IMR-90 (cell line): ENCODE measurements at regions not wholly inside any gene's neighbourhood (a gene's known extent, or its start where the extent isn't known, plus 50 kb on each side); places are given as distances from the start of the nearest gene placed in this dataset.

Experiments used
- ATAC-seq: fragments of 200-7000 bp; cut with Tn5 transposase; 2 replicates; pipeline ENCODE4 v1.9.1; 2020; ENCODE audit warnings: low read depth, mild to moderate bottlenecking, moderate library complexity
- BruUV-seq: library from RNA; stranded (reverse); fragments of 400-500 nt; replicated peaks from 2 replicates; lab custom pipeline; 2021; lab: Mats Ljungman, UMichigan
- CTCF ChIA-PET: fragments of 300-600 bp; formaldehyde crosslinking; extraction: SDS; loops from one replicate; lab custom pipeline; 2021; ENCODE audit warnings: antibody characterized with exemption; lab: Yijun Ruan, JAX
- POLR2A ChIA-PET: fragments of 300-600 bp; sonication (Branson Sonifier 250); formaldehyde crosslinking; loops from one replicate; lab custom pipeline; 2022; ENCODE audit warnings: antibody characterized with exemption; ENCODE audit not compliant: unreplicated experiment; lab: Charles Lee
- DNase-seq: peaks from one replicate; pipeline ENCODE4 v3.0.0; 2013
- H2AFZ ChIP-seq: replicated peaks from 2 replicates; pipeline ENCODE3; 2013; ENCODE audit warnings: low read length, mild to moderate bottlenecking; ENCODE audit not compliant: poor library complexity
- H2AK5ac ChIP-seq: 2 replicates; pipeline ENCODE4 v1.6.1; 2013; ENCODE audit warnings: low read depth, low read length, inconsistent platforms
- H2AK9ac ChIP-seq: replicated peaks from 2 replicates; pipeline ENCODE3; 2013; ENCODE audit warnings: mild to moderate bottlenecking, low read depth, low read length, moderate library complexity; ENCODE audit not compliant: poor library complexity
- H2BK120ac ChIP-seq: 2 replicates; pipeline ENCODE4 v1.6.1; 2013; ENCODE audit warnings: low read depth, low read length, inconsistent platforms
- H2BK15ac ChIP-seq: 3 replicates; pipeline ENCODE4 v1.6.1; 2013; ENCODE audit warnings: low read depth, low read length, inconsistent platforms
- H2BK20ac ChIP-seq: 2 replicates; pipeline ENCODE4 v1.6.1; 2013; ENCODE audit warnings: low read depth, mild to moderate bottlenecking, inconsistent platforms, low read length, moderate library complexity
- H2BK5ac ChIP-seq: 2 replicates; pipeline ENCODE4 v1.6.1; 2013; ENCODE audit warnings: mild to moderate bottlenecking, low read depth, low read length, inconsistent platforms; ENCODE audit not compliant: poor library complexity, severe bottlenecking
- H3K14ac ChIP-seq: replicated peaks from 2 replicates; pipeline ENCODE4 v1.6.1; 2013; ENCODE audit warnings: low read depth, low read length, inconsistent platforms
- H3K18ac ChIP-seq: 2 replicates; pipeline ENCODE4 v1.6.1; 2013; ENCODE audit warnings: low read depth, low read length, control low read depth
- H3K23ac ChIP-seq: 2 replicates; pipeline ENCODE4 v1.6.1; 2013; ENCODE audit warnings: low read depth, low read length, inconsistent platforms
- H3K27ac ChIP-seq: 2 replicates; pipeline ENCODE4 v1.5.1; 2013; ENCODE audit warnings: mild to moderate bottlenecking, control low read depth, low read length; ENCODE audit not compliant: insufficient read depth
- H3K27me3 ChIP-seq: 2 replicates; pipeline ENCODE4 v1.6.1; 2013; ENCODE audit warnings: low read length; ENCODE audit not compliant: control insufficient read depth, insufficient read depth
- H3K36me3 ChIP-seq: 2 replicates; pipeline ENCODE4 v1.6.1; 2013; ENCODE audit warnings: low read length, mixed read lengths; ENCODE audit not compliant: control insufficient read depth, insufficient read depth
- H3K4ac ChIP-seq: 2 replicates; pipeline ENCODE4 v1.6.1; 2013; ENCODE audit warnings: low read depth, low read length, inconsistent platforms
- H3K4me1 ChIP-seq: 2 replicates; pipeline ENCODE4 v1.6.1; 2013; ENCODE audit warnings: low read length, mixed read lengths; ENCODE audit not compliant: control insufficient read depth, insufficient read depth
- H3K4me2 ChIP-seq: 2 replicates; pipeline ENCODE4 v1.6.1; 2013; ENCODE audit warnings: low read depth, mild to moderate bottlenecking, control low read depth, low read length, moderate library complexity
- H3K4me3 ChIP-seq: 2 replicates; pipeline ENCODE4 v1.5.1; 2013; ENCODE audit warnings: low read depth, mild to moderate bottlenecking, control low read depth, low read length, moderate library complexity; ENCODE audit not compliant: insufficient read depth
- H3K56ac ChIP-seq: 2 replicates; pipeline ENCODE4 v1.6.1; 2013; ENCODE audit warnings: low read length, inconsistent platforms; ENCODE audit not compliant: insufficient read depth; ENCODE audit errors: extremely low read depth
- H3K79me1 ChIP-seq, 2 experiments: 2 replicates each; pipeline ENCODE4 v1.6.1; 2013; ENCODE audit warnings: low read length in 2 of 2, inconsistent platforms in 1 of 2, low read depth in 1 of 2
- H3K9ac ChIP-seq: 2 replicates; pipeline ENCODE4 v1.6.1; 2013; ENCODE audit warnings: low read depth, low read length, control low read depth
- H3K9me1 ChIP-seq: 2 replicates; pipeline ENCODE4 v1.6.1; 2013; ENCODE audit warnings: low read length, inconsistent platforms; ENCODE audit not compliant: insufficient read depth
- H3K9me3 ChIP-seq: 2 replicates; pipeline ENCODE4 v1.6.1; 2013; ENCODE audit warnings: low read length; ENCODE audit not compliant: control insufficient read depth, insufficient read depth
- H4K20me1 ChIP-seq: 2 replicates; pipeline ENCODE4 v1.6.1; 2013; ENCODE audit warnings: low read length, inconsistent platforms; ENCODE audit not compliant: insufficient read depth
- H4K5ac ChIP-seq: 2 replicates; pipeline ENCODE4 v1.6.1; 2013; ENCODE audit warnings: mild to moderate bottlenecking, low read depth, low read length, control low read depth
- H4K8ac ChIP-seq, 2 experiments: 2 replicates each; pipeline ENCODE4 v1.6.1; 2013; ENCODE audit warnings: low read depth in 2 of 2, low read length in 2 of 2, control low read depth in 1 of 2, inconsistent platforms in 1 of 2
- H4K91ac ChIP-seq: 2 replicates; pipeline ENCODE4 v1.6.1; 2013; ENCODE audit warnings: low read depth, low read length, inconsistent platforms; ENCODE audit not compliant: insufficient read depth
- BHLHE40 ChIP-seq: fragments of 150-350 bp; IDR thresholded peaks from 2 replicates; pipeline ENCODE4 v1.6.1; 2016; ENCODE audit warnings: mild to moderate bottlenecking, low read depth, low read length
- CEBPB ChIP-seq: IDR thresholded peaks from 2 replicates; pipeline ENCODE4 v1.6.1; 2012; ENCODE audit warnings: low read depth, low read length, improper control_type of control experiment
- FOS ChIP-seq: fragments of 150-350 bp; IDR thresholded peaks from 2 replicates; pipeline ENCODE4 v1.6.1; 2016; ENCODE audit warnings: low read depth, low read length
- MAFK ChIP-seq: IDR thresholded peaks from 2 replicates; pipeline ENCODE4 v1.6.1; 2012; ENCODE audit warnings: low read depth, low read length, improper control_type of control experiment
- MAZ ChIP-seq: IDR thresholded peaks from 2 replicates; pipeline ENCODE4 v1.6.1; 2012; ENCODE audit warnings: low read depth, mild to moderate bottlenecking, low read length, improper control_type of control experiment, moderate library complexity, borderline replicate concordance
- NFE2L2 ChIP-seq: fragments of 150-350 bp; IDR thresholded peaks from 2 replicates; pipeline ENCODE4 v1.6.1; 2016; ENCODE audit warnings: low read depth, mild to moderate bottlenecking, low read length
- POLR2A ChIP-seq: IDR thresholded peaks from 2 replicates; pipeline ENCODE4 v1.6.1; 2012; ENCODE audit warnings: mild to moderate bottlenecking, low read depth, low read length
- RCOR1 ChIP-seq: IDR thresholded peaks from 2 replicates; pipeline ENCODE4 v1.6.1; 2012; ENCODE audit warnings: mild to moderate bottlenecking, low read length, improper control_type of control experiment; ENCODE audit not compliant: insufficient replicate concordance
- RFX5 ChIP-seq: IDR thresholded peaks from 2 replicates; pipeline ENCODE4 v1.8.0; 2012; ENCODE audit warnings: low read depth, mild to moderate bottlenecking, low read length, moderate library complexity
- SMC3 ChIP-seq: fragments of 150-350 bp; IDR thresholded peaks from 2 replicates; pipeline ENCODE4 v1.6.1; 2016; ENCODE audit warnings: low read depth, mild to moderate bottlenecking, antibody characterized with exemption, low read length, moderate library complexity
- USF2 ChIP-seq: fragments of 150-350 bp; IDR thresholded peaks from 2 replicates; pipeline ENCODE4 v1.6.1; 2017; ENCODE audit warnings: mild to moderate bottlenecking, antibody characterized with exemption, low read length, low read depth
- WGBS, 2 experiments: methylation state at CpG; one replicate each; pipeline versions ENCODE4 v1.1.5 to v1.1.7; 2013; ENCODE audit warnings: missing lambda C conversion rate in 2 of 2; ENCODE audit not compliant: insufficient read length in 1 of 2; ENCODE audit errors: extremely low coverage in 2 of 2; 5-methylcytosine and 5-hydroxymethylcytosine counted together
- dilution Hi-C: fragments of 300-500 bp; cut with HindIII; formaldehyde crosslinking; loops from one replicate; pipeline ENCODE4 v1.14.3; 2018; ENCODE audit warnings: low sequenced_read_pairs; ENCODE audit not compliant: unreplicated experiment
- in situ Hi-C: fragments of 300-500 bp; cut with MboI; formaldehyde crosslinking; loops from 3 replicates; pipeline ENCODE4 v1.14.3; 2019; ENCODE audit warnings: low sequenced_read_pairs, inconsistent platforms, mixed read lengths
- intact Hi-C: fragments of 100-400 bp; cut with micrococcal nuclease; formaldehyde crosslinking; loops from 2 replicates; pipeline ENCODE4 v1.10.0; 2022

- Histone ChIP-seq H3K18ac (no peak overlapping the region), H3K9me3 (peaks cover 43% of the 10 kb centered on the region), H3K14ac (no peak overlapping the region), H3K4ac (no peak overlapping the region), H3K56ac (no peak overlapping the region), H4K5ac (no peak overlapping the region), H3K9me1 (no peaks in the 10 kb centered on the region), H2BK120ac (no peak overlapping the region), H3K27ac (no peak overlapping the region), H3K4me1 (no peaks in the 10 kb centered on the region), H4K91ac (no peak overlapping the region), H3K79me1 (no peaks in the 10 kb centered on the region), H2AK5ac (no peak overlapping the region), H4K20me1 (no peaks in the 10 kb centered on the region), H3K23ac (no peak overlapping the region), H2BK5ac (no peak overlapping the region), H3K36me3 (no peaks in the 10 kb centered on the region), H2AK9ac (no peak overlapping the region), H3K9ac (no peak overlapping the region), H2BK15ac (no peak overlapping the region), H3K4me3 (no peak overlapping the region), H3K27me3 (no peaks in the 10 kb centered on the region), H3K4me2 (no peak overlapping the region), H2AFZ (no peak overlapping the region), H4K8ac (no peak overlapping the region), H2BK20ac (no peak overlapping the region)
- no peak for TF ChIP-seq BHLHE40
- TF ChIP-seq RCOR1: no peak
- no peak for TF ChIP-seq MAZ
- no peak for TF ChIP-seq MAFK
- no peak for TF ChIP-seq RFX5
- no peak for TF ChIP-seq SMC3
- no peak for TF ChIP-seq POLR2A
- no peak for TF ChIP-seq CEBPB
- no peak for TF ChIP-seq USF2
- TF ChIP-seq FOS: no peak
- no peak for TF ChIP-seq NFE2L2
- dilution Hi-C loops: no loop called here
- WGBS, 2 experiments: 70% methylated on average over 7 of the region's 22 CpGs; no CpG with 5 or more reads in 1 of the 2 experiments
- in situ Hi-C loops: no loop called here
- BruUV-seq: no TSS peak
- ChIA-PET CTCF (no interaction called here), POLR2A (no interaction called here)
- intact Hi-C loops: no loop called here
- ATAC-seq: no peak
- no peak for DNase-seq
Measured at GRCh38 chr10:128885573-128886555, 581.2 kb upstream of the MGMT start.
